HG02943 (cell line): ENCODE measurements at regions not wholly inside any gene's neighbourhood (a gene's known extent, or its start where the extent isn't known, plus 50 kb on each side); places are given as distances from the start of the nearest gene placed in this dataset.

Experiments
- ATAC-seq: cut with Tn5 transposase; IDR thresholded peaks from one replicate; pipeline ENCODE4 v1.9.1; 2021; ENCODE audit warnings: mild to moderate bottlenecking, low read depth, moderate library complexity; ENCODE audit not compliant: unreplicated experiment

DNA sequence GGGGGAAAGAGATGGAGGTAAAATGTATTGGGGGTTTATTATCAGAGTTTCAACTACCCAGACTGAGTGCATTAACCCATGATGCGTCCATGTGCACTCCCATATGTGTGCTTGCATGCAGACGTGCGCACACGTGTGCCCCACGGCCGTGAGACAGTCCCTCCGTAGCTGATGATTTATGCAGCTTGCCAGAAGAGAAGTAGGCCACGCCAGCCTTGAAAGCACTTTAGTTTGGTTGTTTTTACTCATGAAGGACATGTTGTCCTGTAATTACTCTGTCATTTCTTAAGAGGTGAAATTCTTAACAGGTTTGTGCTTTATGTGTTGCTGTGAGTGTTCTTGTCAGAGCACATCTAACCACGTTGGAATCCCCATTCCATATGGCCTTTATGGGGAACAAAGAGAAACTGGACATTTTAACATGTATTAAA lies 467.8 kb downstream of the LMO4 start:
- no peak for ATAC-seq

DNA sequence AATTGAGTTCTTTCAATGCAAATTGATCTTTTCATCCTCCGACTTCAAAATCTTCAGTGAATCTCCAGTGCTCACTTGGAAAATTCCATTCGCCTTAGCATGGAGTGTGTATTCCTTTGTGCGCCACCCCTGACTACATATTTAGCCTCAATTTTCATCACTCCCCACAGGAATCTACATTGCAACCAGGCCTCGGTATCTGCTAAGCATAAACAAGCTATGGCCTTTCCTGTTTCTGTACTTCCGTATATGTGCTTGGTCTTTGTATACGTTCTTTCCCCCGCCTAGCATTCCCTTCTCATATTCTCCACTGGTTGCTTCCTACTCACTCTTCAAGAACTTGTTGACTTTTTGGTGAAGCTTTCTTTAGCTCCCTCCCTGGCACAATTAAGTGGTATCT lies 470.8 kb downstream of the LMO4 start:
- no peak for ATAC-seq

DNA sequence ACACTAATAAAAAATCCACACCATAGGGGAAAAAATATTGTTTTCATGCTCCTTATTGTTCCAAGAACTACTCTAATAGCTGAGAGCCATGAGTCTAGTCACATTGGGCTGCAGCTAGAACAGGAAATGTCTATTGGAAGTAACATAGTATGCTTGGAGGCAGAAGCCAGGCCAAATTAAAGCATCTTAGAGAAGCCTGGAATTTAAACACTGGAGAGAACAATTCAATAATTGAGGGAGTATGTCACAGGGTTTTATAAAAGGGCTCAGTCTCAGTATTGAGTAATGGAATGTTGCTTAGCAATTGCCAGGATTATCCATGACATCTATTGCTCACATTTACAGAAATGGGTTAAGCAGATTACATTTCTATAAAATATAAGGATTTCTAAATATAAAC lies 471.3 kb downstream of the LMO4 start:
- no peak for ATAC-seq

DNA sequence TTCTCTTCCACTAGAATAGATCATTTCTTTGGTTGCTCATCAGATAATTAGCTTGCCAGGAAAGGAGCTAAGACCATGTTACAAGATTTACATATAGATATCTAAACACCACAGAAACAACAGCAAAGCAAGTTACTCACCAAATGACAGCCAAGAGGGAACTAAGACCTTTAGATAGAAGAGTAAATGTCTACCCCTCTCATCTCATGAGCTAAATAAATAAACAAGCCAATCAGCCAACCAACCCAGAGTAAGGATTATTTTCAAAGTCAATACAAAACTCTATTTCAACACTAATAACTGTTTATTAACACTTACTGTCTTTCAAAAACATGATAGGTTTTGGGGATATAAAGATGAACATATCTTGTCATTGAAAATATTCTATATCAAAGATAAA lies 474.7 kb downstream of the LMO4 start:
- no peak for ATAC-seq

- no peak for ATAC-seq
Measured at GRCh38 chr1:87804128-87804527, 475.4 kb downstream of the LMO4 start.

DNA sequence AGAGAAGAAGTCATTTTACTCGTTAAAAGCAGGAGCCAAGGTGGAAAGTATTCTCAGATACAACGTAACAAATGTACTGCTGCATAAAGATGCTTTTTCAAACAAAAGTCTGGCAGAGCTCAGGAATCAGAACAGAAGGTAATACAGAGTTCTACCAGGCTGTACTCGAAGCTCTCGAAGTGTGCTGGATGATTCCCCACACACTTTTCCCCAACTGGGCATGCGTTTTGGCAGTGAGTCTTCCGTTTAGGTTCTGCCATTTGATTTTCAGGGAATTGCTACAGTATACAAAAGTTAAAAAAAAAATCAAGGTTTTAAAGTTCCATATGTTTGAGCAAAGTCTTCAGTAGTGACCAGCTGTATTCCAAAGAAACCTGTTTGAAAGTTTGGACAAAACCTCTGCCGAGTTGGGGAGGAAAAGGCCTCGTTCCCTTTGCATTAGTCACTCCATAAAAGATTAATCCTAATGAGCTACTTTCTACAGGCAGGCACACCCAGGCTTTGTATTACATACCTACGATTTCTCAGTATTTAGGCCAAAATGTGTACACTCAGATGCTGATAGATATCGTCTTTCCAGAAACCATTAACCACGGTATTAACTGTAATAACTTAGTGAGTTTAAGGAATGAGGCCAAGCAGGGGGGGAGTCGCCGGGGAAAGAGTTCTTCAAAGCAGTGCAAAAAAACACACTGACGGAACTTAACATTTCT lies 477.1 kb downstream of the LMO4 start:
- no peak for ATAC-seq

GRCh38 chr1:87806379-87807094 lies 477.9 kb downstream of the LMO4 start:
- no peak for ATAC-seq

GRCh38 chr1:87810166-87810565 lies 481.5 kb downstream of the LMO4 start:
- no peak for ATAC-seq

- peak; percentile 55 for ATAC-seq
Measured at GRCh38 chr1:87812871-87813577, 484.3 kb downstream of the LMO4 start.

DNA sequence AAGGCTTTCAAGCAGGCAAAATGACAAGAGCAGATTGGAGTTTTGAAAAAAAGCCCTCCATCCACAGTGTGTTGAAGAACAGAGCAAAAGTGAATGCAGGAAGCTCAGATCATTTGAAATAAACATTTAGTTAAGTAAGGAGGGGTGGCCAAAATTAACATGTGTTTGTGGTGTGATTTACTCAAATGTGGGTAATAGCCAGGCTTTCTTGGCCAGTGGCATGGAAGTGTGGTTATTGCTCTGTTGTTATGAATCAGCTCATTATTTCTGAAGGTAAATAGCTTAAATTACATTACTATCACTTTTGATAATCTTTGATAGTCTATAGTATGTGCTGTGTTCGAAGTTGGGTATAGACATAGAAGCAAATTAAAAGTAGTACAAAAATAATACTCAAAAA lies 485.9 kb downstream of the LMO4 start:
- no peak for ATAC-seq

GRCh38 chr1:87816646-87817045 lies 488.0 kb downstream of the LMO4 start:
- ATAC-seq: no peak

DNA sequence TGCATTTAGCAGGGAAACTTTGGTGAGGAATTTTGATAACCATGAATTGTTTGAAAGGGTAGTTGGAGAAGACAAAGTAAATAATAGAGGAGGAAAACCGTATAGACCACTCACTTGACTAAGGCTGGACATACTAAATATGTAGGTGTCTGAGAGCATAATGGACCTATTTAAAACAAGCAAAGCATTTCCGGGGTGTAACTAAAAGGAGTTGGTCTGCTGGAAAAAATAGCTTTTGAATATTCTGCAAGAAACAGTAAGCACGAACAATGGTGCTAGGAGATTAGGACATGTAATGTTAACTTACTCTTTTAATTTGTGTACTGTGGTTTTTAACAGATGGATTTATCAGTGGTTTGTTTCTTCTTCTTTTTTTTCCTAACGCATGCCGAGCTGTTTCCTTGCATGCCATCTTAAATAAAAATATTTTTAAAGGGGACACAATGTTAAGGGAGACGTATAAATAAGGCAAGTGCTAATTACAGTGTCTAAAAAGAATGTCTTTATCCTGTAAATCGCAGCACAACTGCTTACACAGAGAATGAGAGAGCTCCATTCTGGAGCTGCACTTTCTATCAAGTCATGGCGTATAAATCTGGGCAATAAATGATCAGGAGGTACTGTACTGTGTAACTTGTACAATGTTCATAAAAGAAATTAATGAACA lies 492.1 kb downstream of the LMO4 start:
- ATAC-seq: no peak

DNA sequence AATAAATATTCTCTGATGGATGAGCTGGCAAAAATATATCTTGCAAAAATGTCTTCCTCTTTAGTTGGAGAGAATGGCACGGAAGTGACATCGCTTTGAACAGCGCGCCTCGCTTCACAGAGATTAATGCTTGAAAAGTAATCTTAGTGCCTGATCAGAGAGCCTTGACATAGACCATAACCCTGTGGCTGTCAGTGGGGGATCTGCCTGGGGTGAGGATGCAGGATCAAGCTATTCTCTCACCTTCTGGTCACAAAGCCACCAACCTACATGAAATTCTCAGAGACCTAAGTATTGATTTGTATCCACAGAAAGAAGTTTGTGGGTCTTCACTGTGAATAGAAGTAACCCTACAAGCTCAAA lies 492.6 kb downstream of the LMO4 start:
- ATAC-seq: no peak

- ATAC-seq: peak; percentile 79
Measured at GRCh38 chr1:87826681-87827251, 498.1 kb downstream of the LMO4 start.

DNA sequence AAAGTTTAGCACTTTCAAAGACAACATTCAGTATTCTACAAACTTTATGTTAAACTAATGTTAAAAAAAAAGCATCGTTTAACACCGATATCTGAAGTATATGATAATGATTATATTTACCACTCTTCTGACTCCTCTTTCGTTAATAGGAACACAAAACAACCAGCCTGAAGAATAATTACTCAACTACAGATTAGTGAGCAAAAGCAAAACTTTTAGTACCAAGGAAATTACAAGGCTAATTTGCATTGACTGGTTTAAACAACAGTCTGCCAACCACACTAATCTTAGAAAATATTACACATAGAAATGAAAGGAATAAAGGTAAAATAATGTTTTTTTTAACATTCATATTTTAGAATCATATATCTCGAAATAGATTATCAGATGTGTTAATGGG lies 500.7 kb downstream of the LMO4 start:
- no peak for ATAC-seq

DNA sequence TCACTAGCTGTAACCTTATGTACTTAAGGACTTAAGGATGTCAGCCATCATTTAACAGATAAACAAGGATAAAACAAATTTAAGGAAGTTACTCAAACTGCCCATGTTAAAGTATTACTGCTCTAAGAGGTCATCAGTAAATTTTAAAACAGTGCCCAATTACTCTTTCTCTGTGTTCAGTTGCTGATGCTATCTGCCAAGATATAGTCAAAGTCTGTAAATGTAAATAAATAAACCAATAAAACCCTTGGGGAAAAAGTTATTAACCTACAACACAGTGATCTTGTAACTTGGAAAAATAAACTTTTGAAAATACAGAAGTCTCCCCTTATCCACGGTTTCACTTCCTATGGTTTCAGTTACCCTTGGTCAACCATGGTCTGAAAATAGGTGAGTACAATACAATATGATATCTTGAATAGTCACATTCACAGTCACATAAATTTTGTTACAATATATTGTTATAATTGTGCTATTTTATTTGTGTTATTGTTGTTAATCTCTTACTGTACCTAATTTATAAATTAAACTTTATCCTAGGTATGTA lies 501.8 kb downstream of the LMO4 start:
- ATAC-seq: no peak

DNA sequence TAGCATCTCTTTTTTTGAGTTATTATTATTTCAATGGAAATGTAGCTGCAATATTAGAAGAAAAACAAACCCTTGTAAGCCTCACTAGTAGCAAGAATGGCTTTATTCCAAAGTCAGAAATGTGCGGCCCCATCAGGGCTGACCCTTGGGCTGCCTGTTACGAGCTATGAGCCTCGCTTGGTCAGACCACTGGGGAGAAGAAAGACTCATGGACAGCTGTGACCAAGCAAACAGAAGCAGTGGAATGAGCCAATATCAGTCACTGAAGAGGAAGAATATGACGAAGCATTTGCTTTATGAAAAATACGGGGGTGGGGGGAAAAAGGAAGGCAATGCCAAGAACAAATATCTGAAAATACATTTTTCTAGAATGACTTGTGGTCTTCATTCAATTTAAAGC lies 504.5 kb downstream of the LMO4 start:
- ATAC-seq: no peak

GRCh38 chr1:87834151-87834550 lies 505.5 kb downstream of the LMO4 start:
- ATAC-seq: no peak

- ATAC-seq: no peak
Measured at GRCh38 chr1:87834941-87835340, 506.3 kb downstream of the LMO4 start.

- peak; percentile 98 for ATAC-seq
Measured at GRCh38 chr1:87840767-87841166, 512.1 kb downstream of the LMO4 start.

DNA sequence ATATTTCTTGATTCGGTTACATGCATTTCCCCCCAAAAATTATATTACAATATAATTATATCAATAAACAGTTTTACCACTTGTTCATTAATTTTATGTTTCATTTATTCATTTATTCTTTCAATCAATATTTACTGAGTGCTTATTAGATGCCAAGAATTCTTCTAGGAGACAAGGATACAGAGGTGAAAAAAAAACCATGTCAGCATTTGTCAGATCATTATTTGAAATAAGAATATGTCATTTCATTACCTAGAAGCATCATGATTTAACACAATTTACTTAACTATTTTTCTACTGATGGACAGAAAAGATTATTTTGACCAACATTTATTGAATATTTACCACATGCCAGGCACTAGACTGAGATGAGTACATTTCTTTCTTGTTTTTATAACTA lies 512.7 kb downstream of the LMO4 start:
- no peak for ATAC-seq
